ENCODE measurements at regions not wholly inside any gene's neighbourhood (a gene's known extent, or its start where the extent isn't known, plus 50 kb on each side); places are given as distances from the start of the nearest gene placed in this dataset.

DNA sequence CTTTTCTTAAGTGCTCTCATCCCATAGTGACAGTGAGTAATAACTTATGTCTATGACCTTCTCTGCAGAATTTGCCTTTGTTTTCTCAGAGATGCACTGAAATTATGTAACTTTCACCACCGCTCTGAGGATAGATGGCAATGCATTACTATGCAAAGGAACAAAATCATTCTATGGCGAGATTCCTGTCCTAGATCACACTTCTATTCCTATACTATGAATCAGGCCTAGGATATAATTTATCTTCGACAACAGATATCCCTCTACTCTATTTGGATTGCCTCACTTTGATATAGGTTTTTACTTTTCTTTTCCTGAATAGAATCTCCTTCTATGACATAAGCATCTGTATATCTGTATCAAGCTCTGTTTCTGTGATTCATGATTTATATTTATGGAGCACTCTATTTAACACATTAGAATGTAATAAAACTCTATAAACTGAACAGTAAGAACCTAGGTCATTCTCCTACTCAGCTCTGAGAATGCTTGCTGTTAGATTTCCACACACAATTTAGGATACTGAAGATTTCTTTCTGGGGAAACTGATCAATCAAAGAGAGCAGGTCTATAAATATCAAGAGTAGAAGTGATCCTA is 1082.3 kb upstream of the ADGRL3 start:
- no peak for TF ChIP-seq TAF1 (IDR thresholded peaks at IDR 0.05; ENCODE audit: low read depth)
- no peak for TF ChIP-seq NFIC (IDR thresholded peaks at IDR 0.05)
- no peak for TF ChIP-seq TEAD4 (IDR thresholded peaks at IDR 0.05)
- no peak for TF ChIP-seq CEBPB (IDR thresholded peaks at IDR 0.05)

DNA sequence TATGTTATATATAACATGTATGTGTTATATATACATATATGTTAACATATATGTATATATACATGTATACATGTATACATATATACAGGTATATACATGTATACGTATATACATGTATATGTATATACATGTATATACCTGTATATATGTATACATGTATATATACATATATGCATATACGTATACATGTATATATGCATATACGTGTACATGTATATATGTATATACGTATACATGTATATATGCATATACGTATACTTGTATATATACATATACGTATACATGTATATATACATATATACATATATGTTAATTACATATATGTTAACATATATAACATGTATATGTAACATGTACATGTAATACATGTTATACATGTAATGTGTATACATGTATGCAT is 1077.3 kb upstream of the ADGRL3 start:
- TF ChIP-seq REST (IDR thresholded peaks at IDR 0.05; ENCODE audit: low read depth): no peak
- TF ChIP-seq NFIC (IDR thresholded peaks at IDR 0.05): no peak
- no peak for TF ChIP-seq TEAD4 (IDR thresholded peaks at IDR 0.05)
- TF ChIP-seq CEBPB (IDR thresholded peaks at IDR 0.05): no peak
- TF ChIP-seq EGR1 (IDR thresholded peaks at IDR 0.05): no peak
- TF ChIP-seq RAD21 (IDR thresholded peaks at IDR 0.05; ENCODE audit: low read depth): no peak
- TF ChIP-seq, protein P1, sequence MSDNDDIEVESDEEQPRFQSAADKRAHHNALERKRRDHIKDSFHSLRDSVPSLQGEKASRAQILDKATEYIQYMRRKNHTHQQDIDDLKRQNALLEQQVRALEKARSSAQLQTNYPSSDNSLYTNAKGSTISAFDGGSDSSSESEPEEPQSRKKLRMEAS (IDR thresholded peaks at IDR 0.05): no peak
- no peak for TF ChIP-seq YY1 (IDR thresholded peaks at IDR 0.05; ENCODE audit: low read depth)
- TF ChIP-seq TAF1 (IDR thresholded peaks at IDR 0.05; ENCODE audit: low read depth): no peak
- no peak for TF ChIP-seq CREB1 (IDR thresholded peaks at IDR 0.05; ENCODE audit: low read depth)
- TF ChIP-seq ZBTB7A (IDR thresholded peaks at IDR 0.05; ENCODE audit: low read depth): no peak
- no peak for TF ChIP-seq EP300 (IDR thresholded peaks at IDR 0.05; ENCODE audit: borderline replicate concordance)
- no peak for TF ChIP-seq TCF12 (IDR thresholded peaks at IDR 0.05; ENCODE audit: low read depth)
- TF ChIP-seq USF1 (IDR thresholded peaks at IDR 0.05): no peak
- no peak for TF ChIP-seq FOXM1 (IDR thresholded peaks at IDR 0.05; ENCODE audit: borderline replicate concordance, low read depth)

- no peak for TF ChIP-seq CREB1 (IDR thresholded peaks at IDR 0.05; ENCODE audit: low read depth)
- no peak for TF ChIP-seq CEBPB (IDR thresholded peaks at IDR 0.05)
- TF ChIP-seq TEAD4 (IDR thresholded peaks at IDR 0.05): no peak
- TF ChIP-seq RAD21 (IDR thresholded peaks at IDR 0.05; ENCODE audit: low read depth): no peak
- no peak for TF ChIP-seq YY1 (IDR thresholded peaks at IDR 0.05; ENCODE audit: low read depth)
- TF ChIP-seq FOXM1 (IDR thresholded peaks at IDR 0.05; ENCODE audit: borderline replicate concordance, low read depth): no peak
- no peak for TF ChIP-seq TAF1 (IDR thresholded peaks at IDR 0.05; ENCODE audit: low read depth)
- TF ChIP-seq NFIC (IDR thresholded peaks at IDR 0.05): no peak
- no peak for TF ChIP-seq EP300 (IDR thresholded peaks at IDR 0.05; ENCODE audit: borderline replicate concordance)
- TF ChIP-seq ZBTB7A (IDR thresholded peaks at IDR 0.05; ENCODE audit: low read depth): no peak
- TF ChIP-seq, protein P1 (IDR thresholded peaks at IDR 0.05): no peak
- TF ChIP-seq EGR1 (IDR thresholded peaks at IDR 0.05): no peak
Measured at GRCh38 chr4:60128888-60129287, 1071.2 kb upstream of the ADGRL3 start.

- no peak for TF ChIP-seq FOXM1 (IDR thresholded peaks at IDR 0.05; ENCODE audit: borderline replicate concordance, low read depth)
- no peak for TF ChIP-seq YY1 (IDR thresholded peaks at IDR 0.05; ENCODE audit: low read depth)
- TF ChIP-seq NFIC (IDR thresholded peaks at IDR 0.05): no peak
- TF ChIP-seq RAD21 (IDR thresholded peaks at IDR 0.05; ENCODE audit: low read depth): no peak
- no peak for TF ChIP-seq CREB1 (IDR thresholded peaks at IDR 0.05; ENCODE audit: low read depth)
- TF ChIP-seq TEAD4 (IDR thresholded peaks at IDR 0.05): no peak
- TF ChIP-seq TCF12 (IDR thresholded peaks at IDR 0.05; ENCODE audit: low read depth): no peak
- TF ChIP-seq USF1 (IDR thresholded peaks at IDR 0.05): no peak
- no peak for TF ChIP-seq ZBTB7A (IDR thresholded peaks at IDR 0.05; ENCODE audit: low read depth)
- no peak for TF ChIP-seq REST (IDR thresholded peaks at IDR 0.05; ENCODE audit: low read depth)
- TF ChIP-seq CEBPB (IDR thresholded peaks at IDR 0.05): no peak
- no peak for TF ChIP-seq EGR1 (IDR thresholded peaks at IDR 0.05)
- TF ChIP-seq, protein P1 (IDR thresholded peaks at IDR 0.05): no peak
- no peak for TF ChIP-seq TAF1 (IDR thresholded peaks at IDR 0.05; ENCODE audit: low read depth)
- no peak for TF ChIP-seq EP300 (IDR thresholded peaks at IDR 0.05; ENCODE audit: borderline replicate concordance)
Measured at GRCh38 chr4:60129740-60130139, 1070.4 kb upstream of the ADGRL3 start.

DNA sequence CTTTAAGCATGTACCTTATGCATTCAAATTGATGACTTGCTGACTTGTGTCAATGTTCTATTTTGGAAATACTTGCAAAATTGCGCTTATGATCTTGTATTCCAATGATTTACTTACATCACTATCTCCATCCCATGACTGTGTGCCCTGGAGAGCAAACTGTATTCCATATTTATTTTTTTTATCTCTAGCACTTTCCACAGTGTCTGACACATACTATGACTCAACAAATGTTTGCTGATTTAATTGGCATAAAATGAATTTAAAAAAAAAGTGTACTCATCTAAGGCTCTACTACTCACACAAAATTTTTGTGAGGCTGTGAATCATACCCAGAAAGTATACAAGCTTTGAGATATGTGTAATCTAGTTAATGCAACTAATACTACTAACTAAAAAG is 1066.8 kb upstream of the ADGRL3 start:
- TF ChIP-seq, protein P1 (IDR thresholded peaks at IDR 0.05): no peak
- TF ChIP-seq TAF1 (IDR thresholded peaks at IDR 0.05; ENCODE audit: low read depth) (no peak), FOXM1 (IDR thresholded peaks at IDR 0.05; ENCODE audit: borderline replicate concordance, low read depth) (no peak), EP300 (IDR thresholded peaks at IDR 0.05; ENCODE audit: borderline replicate concordance) (no peak)

Data from Ishikawa (cell line).